K562 (cell line): ENCODE measurements at regions not wholly inside any gene's neighbourhood (a gene's known extent, or its start where the extent isn't known, plus 50 kb on each side); places are given as distances from the start of the nearest gene placed in this dataset.

Experiments used
- ATAC-seq: fragments of 200-7000 bp; cut with Tn5 transposase; 3 replicates; pipeline ENCODE4 v1.9.1; 2020; ENCODE audit warnings: moderate library complexity
- BruUV-seq: library from RNA; stranded (reverse); fragments of 400-500 nt; replicated peaks from 2 replicates; lab custom pipeline; 2021; lab: Mats Ljungman, UMichigan
- CTCF ChIA-PET: fragments of 300-600 bp; formaldehyde crosslinking; extraction: SDS; loops from one replicate; lab custom pipeline; 2021; ENCODE audit warnings: low intra/inter-chr PET ratio; lab: Yijun Ruan, JAX
- POLR2A ChIA-PET: fragments of 300-600, 350-650 bp; sonication (Branson Sonifier 250); formaldehyde crosslinking; extraction: SDS; loops from one replicate; lab custom pipeline; 2021; ENCODE audit warnings: antibody characterized with exemption, inconsistent platforms; lab: Yijun Ruan, JAX
- DNase-seq, 4 experiments: peaks; one replicate each; pipeline versions ENCODE4 v3.0.0 to v3.0.0-alpha.2; 2011 to 2018; ENCODE audit warnings: low spot score in 3 of 4, mixed read lengths in 3 of 4; ENCODE audit errors: extremely low read depth in 1 of 4
- FAIRE-seq: peaks from 2 replicates; lab custom pipeline; 2011; peaks lifted over from hg19 to GRCh38; lab: Jason Lieb, UNC
- H2AFZ ChIP-seq: 2 replicates; pipeline ENCODE4 v1.6.0; 2011; ENCODE audit warnings: low read depth, low read length, control low read depth, inconsistent platforms
- H3K27ac ChIP-seq: fragments of 200-600 bp; 3 replicates; pipeline ENCODE4 v1.8.0; 2011; ENCODE audit warnings: low read depth, mild to moderate bottlenecking, control low read depth, inconsistent platforms, low read length, moderate library complexity, mixed read lengths; ENCODE audit errors: extremely low read depth
- H3K27me3 ChIP-seq, 2 experiments: fragments of 300-600 bp in 1 of 2; 2 replicates in 1 of 2; 3 replicates in 1 of 2; pipeline versions ENCODE4 v1.6.0 to v1.8.0; 2011; ENCODE audit warnings: inconsistent platforms in 2 of 2, low read length in 2 of 2, mild to moderate bottlenecking in 1 of 2, mixed read lengths in 1 of 2, moderate library complexity in 1 of 2; ENCODE audit not compliant: control insufficient read depth in 2 of 2, insufficient read depth in 2 of 2
- H3K36me3 ChIP-seq: fragments of 300-600 bp; 3 replicates; pipeline ENCODE4 v1.8.0; 2011; ENCODE audit warnings: mild to moderate bottlenecking, low read length, inconsistent platforms; ENCODE audit not compliant: control insufficient read depth, insufficient read depth
- H3K4me1 ChIP-seq, 2 experiments: fragments of 200-600 bp in 1 of 2; replicated peaks in 1 of 2; 2 replicates in 1 of 2; 3 replicates in 1 of 2; pipeline versions ENCODE4 v1.5.1 to v1.8.0; 2011; ENCODE audit warnings: inconsistent platforms in 2 of 2, low read length in 2 of 2, mild to moderate bottlenecking in 1 of 2, mixed read lengths in 1 of 2, moderate library complexity in 1 of 2; ENCODE audit not compliant: control insufficient read depth in 2 of 2, insufficient read depth in 2 of 2
- H3K4me2 ChIP-seq: 2 replicates; pipeline ENCODE4 v1.6.1; 2011; ENCODE audit warnings: low read length, control low read depth, inconsistent platforms, mixed read lengths; ENCODE audit not compliant: insufficient read depth
- H3K4me3 ChIP-seq: fragments of 200-600 bp; sonication (generic), shearing (Covaris generic); 2 replicates; pipeline ENCODE4 v1.5.1; 2016; ENCODE audit warnings: control low read depth, inconsistent platforms
- H3K79me2 ChIP-seq: fragments of 200-600 bp; 3 replicates; pipeline ENCODE4 v1.8.0; 2011; ENCODE audit warnings: low read length, inconsistent platforms; ENCODE audit not compliant: control insufficient read depth, insufficient read depth
- H3K9ac ChIP-seq, 2 experiments: 2 replicates each; pipeline versions ENCODE4 v1.6.0 to v1.6.1; 2011; ENCODE audit warnings: low read depth in 2 of 2, low read length in 2 of 2, control low read depth in 1 of 2, inconsistent platforms in 1 of 2, mild to moderate bottlenecking in 1 of 2, mixed read lengths in 1 of 2; ENCODE audit not compliant: insufficient read depth in 1 of 2
- H3K9me1 ChIP-seq: one replicate; pipeline ENCODE4 v1.6.0; 2011; ENCODE audit warnings: inconsistent platforms, mild to moderate bottlenecking, low read length, moderate library complexity; ENCODE audit not compliant: control insufficient read depth, insufficient read depth
- H3K9me3 ChIP-seq: replicated peaks from 2 replicates; pipeline ENCODE4 v1.5.1; 2011; ENCODE audit warnings: low read depth, low read length, inconsistent platforms; ENCODE audit not compliant: control insufficient read depth, insufficient read depth
- H4K20me1 ChIP-seq: replicated peaks from 2 replicates; pipeline ENCODE4 v1.6.1; 2011; ENCODE audit warnings: low read length, inconsistent platforms, mixed read lengths; ENCODE audit not compliant: control insufficient read depth, insufficient read depth
- ARID4B ChIP-seq: sonication (generic); formaldehyde crosslinking; IDR thresholded peaks from 2 replicates; pipeline ENCODE4 v1.8.0; 2022; ENCODE audit warnings: mild to moderate bottlenecking, missing genetic modification reagents
- CC2D1A ChIP-seq: fragments of 450-650 bp; IDR thresholded peaks from 2 replicates; pipeline ENCODE4 v1.6.1; 2017; ENCODE audit warnings: mild to moderate bottlenecking
- CREB5 ChIP-seq: fragments of 250-450 bp; sonication (Bioruptor Pico); IDR thresholded peaks from 2 replicates; pipeline ENCODE4 v1.5.0; 2020; ENCODE audit warnings: mild to moderate bottlenecking
- DIDO1 ChIP-seq: fragments of 450-650 bp; IDR thresholded peaks from 2 replicates; pipeline ENCODE4 v1.6.1; 2016; ENCODE audit warnings: low read depth, missing biosample characterization, missing genetic modification characterization
- GTF2E2 ChIP-seq: fragments of 200-800 bp; sonication (Bioruptor generic); IDR thresholded peaks from 2 replicates; pipeline ENCODE4 v1.6.1; 2016; ENCODE audit warnings: missing genetic modification characterization, missing compliant biosample characterization
- GTF2F1 ChIP-seq: IDR thresholded peaks from 2 replicates; pipeline ENCODE4 v1.6.1; 2011; ENCODE audit warnings: low read depth, low read length, improper control_type of control experiment
- MYBL2 ChIP-seq, 2 experiments: fragments of 450-650 bp in 1 of 2; sonication (generic) in 1 of 2; formaldehyde crosslinking in 1 of 2; IDR thresholded peaks; 2 replicates each; pipeline versions ENCODE4 v1.6.1 to v1.8.1; 2017 to 2022; ENCODE audit warnings: borderline replicate concordance in 1 of 2, inconsistent platforms in 1 of 2, low read depth in 1 of 2, mild to moderate bottlenecking in 1 of 2, missing genetic modification reagents in 1 of 2, moderate library complexity in 1 of 2
- NFE2L1 ChIP-seq: fragments of 450-650 bp; IDR thresholded peaks from 2 replicates; pipeline ENCODE4 v1.6.1; 2016; ENCODE audit warnings: missing genetic modification characterization, low read depth, mild to moderate bottlenecking, missing compliant biosample characterization, moderate library complexity, borderline replicate concordance
- PHTF2 ChIP-seq: fragments of 250-450 bp; sonication (Bioruptor Pico); IDR thresholded peaks from 2 replicates; pipeline ENCODE4 v1.5.0; 2021; ENCODE audit warnings: mild to moderate bottlenecking
- POLR3G ChIP-seq: IDR thresholded peaks from 2 replicates; pipeline ENCODE4 v1.6.1; 2011; ENCODE audit not compliant: insufficient read length, insufficient replicate concordance; ENCODE audit errors: extremely low read depth
- RBFOX2 ChIP-seq: fragments of 200-400 bp; formaldehyde crosslinking; IDR thresholded peaks from 2 replicates; pipeline ENCODE4 v1.6.1; 2017; ENCODE audit warnings: low read depth, mild to moderate bottlenecking, low read length, moderate library complexity
- SMARCA5 ChIP-seq: fragments of 450-650 bp; IDR thresholded peaks from 2 replicates; pipeline ENCODE4 v1.6.1; 2016
- U2AF2 ChIP-seq: fragments of 200-400 bp; formaldehyde crosslinking; optimal IDR thresholded peaks from 2 replicates; pipeline ENCODE3; 2017; ENCODE audit warnings: low read depth, mild to moderate bottlenecking, low read length
- ZNF224 ChIP-seq: sonication (generic); formaldehyde crosslinking; IDR thresholded peaks from 2 replicates; pipeline ENCODE4 v1.8.0; 2022; ENCODE audit warnings: mild to moderate bottlenecking, missing genetic modification reagents
- ZNF24 ChIP-seq: fragments of 450-650 bp; IDR thresholded peaks from 2 replicates; pipeline ENCODE4 v1.6.1; 2016
- in situ Hi-C: fragments of 300-500 bp; cut with MboI; formaldehyde crosslinking; loops from 4 replicates; pipeline ENCODE4 v1.15.0; 2018; ENCODE audit warnings: inconsistent platforms, mixed read lengths
- intact Hi-C: fragments of 100-400 bp; cut with micrococcal nuclease; formaldehyde crosslinking; loops from 2 replicates; pipeline ENCODE4 v1.14.2; 2022
- TF ChIP-seq, protein P1 (sequence below): fragments of 450-650 bp; IDR thresholded peaks from 2 replicates; pipeline ENCODE4 v1.6.1; 2016; ENCODE audit warnings: missing biosample characterization, missing genetic modification characterization

DNA sequence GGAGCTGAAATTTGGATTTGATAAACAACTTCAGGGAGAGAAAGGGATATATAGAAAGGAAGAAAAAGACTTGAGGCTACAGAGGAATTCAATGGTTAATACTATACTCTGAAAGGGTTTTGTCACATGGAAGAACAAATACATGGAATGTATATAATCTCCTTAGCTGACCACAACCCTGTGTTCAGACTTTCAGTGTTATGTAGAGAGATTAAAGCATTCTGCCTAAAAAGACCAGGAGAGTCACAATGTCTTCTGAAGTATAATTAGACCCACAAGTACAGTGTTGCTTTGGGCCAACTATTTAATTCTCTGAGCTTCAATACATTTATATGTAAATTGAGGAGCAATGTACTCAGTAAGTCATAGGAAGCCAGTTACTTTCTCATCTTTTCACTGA, 123.8 kb upstream of the FSHR start:
- ChIA-PET POLR2A (no interaction called here), CTCF (no interaction called here)
- Histone ChIP-seq H4K20me1 (no peaks in the 10 kb centered on the region), H3K9ac (no peak overlapping the region), H3K4me3 (no peak overlapping the region), H3K27ac (no peak overlapping the region), H3K79me2 (no peaks in the 10 kb centered on the region), H3K27me3 (no peaks in the 10 kb centered on the region), H3K36me3 (no peaks in the 10 kb centered on the region), H3K4me2 (no peak overlapping the region), H2AFZ (no peak overlapping the region), H3K9me1 (no peaks in the 10 kb centered on the region), H3K9me3 (no peaks in the 10 kb centered on the region), H3K4me1 (no peaks in the 10 kb centered on the region)
- ATAC-seq: no peak
- DNase-seq: no peak
- intact Hi-C loops (no loop called here), in situ Hi-C loops (no loop called here)
- TF ChIP-seq POLR3G: no peak
- no peak for TF ChIP-seq DIDO1 (tag)
- TF ChIP-seq GTF2E2 (tag): no peak
- no peak for TF ChIP-seq SMARCA5
- TF ChIP-seq GTF2F1: no peak
- TF ChIP-seq, protein P1, sequence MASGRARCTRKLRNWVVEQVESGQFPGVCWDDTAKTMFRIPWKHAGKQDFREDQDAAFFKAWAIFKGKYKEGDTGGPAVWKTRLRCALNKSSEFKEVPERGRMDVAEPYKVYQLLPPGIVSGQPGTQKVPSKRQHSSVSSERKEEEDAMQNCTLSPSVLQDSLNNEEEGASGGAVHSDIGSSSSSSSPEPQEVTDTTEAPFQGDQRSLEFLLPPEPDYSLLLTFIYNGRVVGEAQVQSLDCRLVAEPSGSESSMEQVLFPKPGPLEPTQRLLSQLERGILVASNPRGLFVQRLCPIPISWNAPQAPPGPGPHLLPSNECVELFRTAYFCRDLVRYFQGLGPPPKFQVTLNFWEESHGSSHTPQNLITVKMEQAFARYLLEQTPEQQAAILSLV (tag): no peak
- no peak for TF ChIP-seq CREB5 (CRISPR knock-in tag)
- TF ChIP-seq ARID4B (CRISPR knock-in tag): no peak
- TF ChIP-seq RBFOX2: no peak
- no peak for TF ChIP-seq CC2D1A
- no peak for TF ChIP-seq ZNF24
- TF ChIP-seq U2AF2: no peak
- no peak for TF ChIP-seq NFE2L1 (tag)
- TF ChIP-seq ZNF224 (CRISPR knock-in tag): no peak
- TF ChIP-seq PHTF2 (CRISPR knock-in tag): no peak
- TF ChIP-seq MYBL2 (IDR thresholded peaks at IDR 0.05; ENCODE audit: low read depth): no peak
- TF ChIP-seq MYBL2 (CRISPR knock-in tag; IDR thresholded peaks at IDR 0.05; ENCODE audit: borderline replicate concordance): no peak
- FAIRE-seq: no peak
- no TSS peak for BruUV-seq
